HepG2 (cell line): ENCODE measurements at regions not wholly inside any gene's neighbourhood (a gene's known extent, or its start where the extent isn't known, plus 50 kb on each side); places are given as distances from the start of the nearest gene placed in this dataset.
A peak's percentile ranks its signal among the peaks of the same experiment; 100 is the strongest.

Experiments
- ATAC-seq: fragments of 200-7000 bp; cut with Tn5 transposase; 3 replicates; pipeline ENCODE4 v1.9.1; 2020; ENCODE audit warnings: mild to moderate bottlenecking, moderate library complexity
- BruUV-seq: library from RNA; stranded (reverse); fragments of 400-500 nt; replicated peaks from 2 replicates; lab custom pipeline; 2021; lab: Mats Ljungman, UMichigan
- CTCF ChIA-PET: fragments of 300-600 bp; formaldehyde crosslinking; extraction: SDS; loops from one replicate; lab custom pipeline; 2021; ENCODE audit warnings: low total read pairs, inconsistent platforms, low intra/inter-chr PET ratio; lab: Yijun Ruan, JAX
- POLR2A ChIA-PET: fragments of 350-600 bp; sonication (Branson Sonifier 250); formaldehyde crosslinking; loops from one replicate; lab custom pipeline; 2020; ENCODE audit warnings: antibody characterized with exemption, inconsistent platforms; lab: Yijun Ruan, JAX
- DNase-seq: peaks from one replicate; pipeline ENCODE4 v3.0.0-alpha.2; 2015; ENCODE audit warnings: low spot score
- FAIRE-seq: peaks from 3 replicates; lab custom pipeline; 2011; peaks lifted over from hg19 to GRCh38; lab: Jason Lieb, UNC
- H2AFZ ChIP-seq: one replicate; pipeline ENCODE4 v1.6.1; 2011; ENCODE audit warnings: low read length, inconsistent platforms
- H3K27ac ChIP-seq: fragments of 300-600 bp; 3 replicates; pipeline ENCODE4 v1.8.0; 2011; ENCODE audit warnings: mixed run types, mild to moderate bottlenecking, mixed read lengths, low read length, inconsistent platforms; ENCODE audit not compliant: insufficient read depth; ENCODE audit errors: extremely low read length
- H3K27me3 ChIP-seq, 2 experiments: fragments of 200-600 bp in 1 of 2; 2 replicates in 1 of 2; 3 replicates in 1 of 2; pipeline versions ENCODE4 v1.6.0 to v1.8.0; 2011; ENCODE audit warnings: low read length in 2 of 2, mild to moderate bottlenecking in 2 of 2, moderate library complexity in 2 of 2, inconsistent platforms in 1 of 2; ENCODE audit not compliant: insufficient read depth in 2 of 2, control insufficient read depth in 1 of 2
- H3K36me3 ChIP-seq, 2 experiments: fragments of 200-600 bp in 1 of 2; replicated peaks in 1 of 2; 2 replicates in 1 of 2; 3 replicates in 1 of 2; pipeline versions ENCODE4 v1.5.1 to v1.8.0; 2011; ENCODE audit warnings: low read length in 2 of 2, inconsistent platforms in 1 of 2; ENCODE audit not compliant: insufficient read depth in 2 of 2, control insufficient read depth in 1 of 2
- H3K4me1 ChIP-seq: 2 replicates; pipeline ENCODE4 v1.5.1; 2012; ENCODE audit warnings: low read length, inconsistent platforms; ENCODE audit not compliant: insufficient read depth
- H3K4me2 ChIP-seq: 2 replicates; pipeline ENCODE4 v1.6.0; 2011; ENCODE audit warnings: low read depth, low read length, inconsistent platforms
- H3K4me3 ChIP-seq, 3 experiments: fragments of 200-600 bp in 1 of 3; sonication (generic), shearing (Covaris generic) in 1 of 3; replicated peaks in 1 of 3; 2 replicates each; pipeline ENCODE4 v1.5.1; 2011 to 2016; ENCODE audit warnings: low read length in 3 of 3, inconsistent platforms in 2 of 3, low read depth in 2 of 3, mild to moderate bottlenecking in 2 of 3, control low read depth in 1 of 3, mixed read lengths in 1 of 3; ENCODE audit not compliant: insufficient read depth in 1 of 3
- H3K79me2 ChIP-seq: one replicate; pipeline ENCODE4 v1.6.1; 2011; ENCODE audit warnings: low read length, inconsistent platforms; ENCODE audit not compliant: insufficient read depth
- H3K9ac ChIP-seq: 2 replicates; pipeline ENCODE4 v1.6.0; 2011; ENCODE audit warnings: mild to moderate bottlenecking, low read depth, low read length, inconsistent platforms; ENCODE audit not compliant: insufficient read depth
- H3K9me3 ChIP-seq: 2 replicates; pipeline ENCODE4 v1.5.1; 2012; ENCODE audit warnings: mild to moderate bottlenecking, low read length
- H4K20me1 ChIP-seq: 2 replicates; pipeline ENCODE4 v1.6.0; 2011; ENCODE audit warnings: inconsistent platforms, mild to moderate bottlenecking, low read length, moderate library complexity; ENCODE audit not compliant: insufficient read depth
- NR1H2 ChIP-seq: sonication (generic); formaldehyde crosslinking; IDR thresholded peaks from 2 replicates; pipeline ENCODE4 v1.8.1; 2022; ENCODE audit warnings: low read depth, missing genetic modification reagents, borderline replicate concordance
- RNF2 ChIP-seq: fragments of 450-650 bp; conservative IDR thresholded peaks from 2 replicates; pipeline ENCODE4 v1.6.1; 2016; ENCODE audit warnings: low read depth
- SPEN ChIP-seq: sonication (generic); formaldehyde crosslinking; IDR thresholded peaks from 2 replicates; pipeline ENCODE4 v1.5.1; 2020; ENCODE audit warnings: low read depth, mild to moderate bottlenecking, missing genetic modification reagents
- ZBTB38 ChIP-seq: sonication (generic); formaldehyde crosslinking; IDR thresholded peaks from 2 replicates; pipeline ENCODE4 v1.5.1; 2020; ENCODE audit warnings: mild to moderate bottlenecking, missing genetic modification reagents
- ZMYM3 ChIP-seq: sonication (generic); formaldehyde crosslinking; IDR thresholded peaks from 2 replicates; pipeline ENCODE4 v1.5.1; 2020; ENCODE audit warnings: mild to moderate bottlenecking, missing genetic modification reagents
- ZNF230 ChIP-seq: sonication (generic); formaldehyde crosslinking; IDR thresholded peaks from 2 replicates; pipeline ENCODE4 v1.4.0; 2020; ENCODE audit warnings: mild to moderate bottlenecking, missing genetic modification reagents
- WGBS: methylation state at CpG from one replicate; pipeline ENCODE4 v1.1.6; 2017; ENCODE audit warnings: low lambda C conversion rate; 5-methylcytosine and 5-hydroxymethylcytosine counted together
- in situ Hi-C: cut with HindIII; loops from 2 replicates; pipeline ENCODE4 v1.10.0; 2017; ENCODE audit warnings: low pct_unique_long_range_greater_than_20kb; ENCODE audit not compliant: extremely low pct_ligation_motif_present
- intact Hi-C: fragments of 100-400 bp; cut with micrococcal nuclease; formaldehyde crosslinking; loops from one replicate; pipeline ENCODE4 v1.10.0; 2022; ENCODE audit not compliant: unreplicated experiment
- TF ChIP-seq, protein P1 (sequence below): sonication (generic); formaldehyde crosslinking; IDR thresholded peaks from 2 replicates; pipeline ENCODE4 v1.9.0; 2022; ENCODE audit warnings: low read depth, missing genetic modification reagents
- TF ChIP-seq, protein P2 (sequence below): sonication (generic); formaldehyde crosslinking; IDR thresholded peaks from 2 replicates; pipeline ENCODE4 v1.5.1; 2020; ENCODE audit warnings: missing genetic modification reagents, mild to moderate bottlenecking, borderline replicate concordance
- TF ChIP-seq, protein P3 (sequence below), 2 experiments: IDR thresholded peaks; 2 replicates each; pipeline ENCODE4 v1.6.1; 2011 to 2012; ENCODE audit warnings: low read length in 2 of 2, borderline replicate concordance in 1 of 2, low read depth in 1 of 2, mild to moderate bottlenecking in 1 of 2, moderate library complexity in 1 of 2

DNA sequence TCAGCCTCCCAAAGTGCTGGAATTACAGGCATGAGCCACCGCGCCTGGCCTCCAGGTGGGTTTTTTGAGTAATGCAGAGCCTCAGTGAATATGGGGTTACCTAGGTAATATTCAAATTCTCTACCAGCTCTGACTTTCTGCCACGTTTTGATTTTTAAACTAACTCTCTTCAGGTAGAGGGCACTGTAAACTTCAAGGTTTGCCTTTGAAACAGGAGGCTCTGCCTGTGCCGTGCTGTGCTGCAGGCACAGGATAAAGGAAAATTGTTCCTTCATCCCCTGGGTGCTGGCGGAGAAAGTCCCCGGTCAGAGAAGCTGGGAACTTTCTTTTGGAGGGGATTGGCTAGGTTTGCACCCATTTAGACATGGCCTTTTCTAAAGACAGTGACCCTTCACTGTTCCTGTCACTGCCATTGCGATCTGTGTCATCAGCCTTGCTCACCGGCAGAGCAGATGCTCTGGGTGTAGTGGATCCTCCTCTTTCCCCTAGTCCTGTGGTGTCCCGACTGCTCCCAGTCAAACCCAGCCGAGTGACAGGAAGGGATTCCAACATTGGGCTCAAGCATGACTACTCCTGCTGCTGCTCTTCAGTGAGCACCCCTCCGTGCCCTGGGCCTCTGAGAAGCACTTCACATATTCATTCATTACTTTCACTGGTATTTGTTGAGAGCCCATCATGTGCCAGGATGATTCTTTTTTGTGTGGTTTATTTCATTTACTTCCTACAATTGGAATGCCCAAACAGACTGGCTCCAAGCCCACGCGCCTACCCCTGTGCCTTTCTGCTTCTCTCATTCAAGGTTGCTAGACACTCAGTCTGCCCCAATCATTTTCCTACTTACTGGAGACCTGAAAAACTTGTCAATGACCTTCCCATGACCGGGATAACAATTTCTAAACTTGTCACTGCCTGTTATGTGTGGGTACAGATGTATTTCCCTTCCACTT, 103.6 kb downstream of the TMEM30B start:
- in situ Hi-C loops = loop anchor here (25.0 kb wide), 1 partner anchor 140 kb away; no protein-coding TSS in a partner anchor
- no TSS peak for BruUV-seq
- Histone ChIP-seq H3K4me1 (peaks cover 31% of the 10 kb centered on the region), H3K27ac (peak overlapping the region; percentile 59), H2AFZ (peak overlapping the region; percentile 52), H3K9ac (no peak overlapping the region), H4K20me1 (no peaks in the 10 kb centered on the region), H3K4me3 (peak overlapping the region in 2 of 3 experiments; percentile 43 to 59; a peak in 4 of 6 replicates), H3K36me3 (no peaks in the 10 kb centered on the region), H3K4me2 (peak overlapping the region; percentile 86), H3K79me2 (no peaks in the 10 kb centered on the region), H3K9me3 (no peaks in the 10 kb centered on the region), H3K27me3 (no peaks in the 10 kb centered on the region)
- ChIA-PET CTCF (no interaction called here), POLR2A (interaction anchor here (0.7 to 2.3 kb wide), 7 partner anchors 11 to 517 kb away, joined by 3 to 9 read pairs (median 3); partner anchors contain the start of genes SLC38A6 and TRMT5)
- 0 out of 2 replicates have a peak, but pooled peaks have one; percentile 29 for TF ChIP-seq RNF2
- 0 out of 2 replicates have a peak, but pooled peaks have one; percentile 9 for TF ChIP-seq SPEN (CRISPR knock-in tag)
- TF ChIP-seq, protein P1, sequence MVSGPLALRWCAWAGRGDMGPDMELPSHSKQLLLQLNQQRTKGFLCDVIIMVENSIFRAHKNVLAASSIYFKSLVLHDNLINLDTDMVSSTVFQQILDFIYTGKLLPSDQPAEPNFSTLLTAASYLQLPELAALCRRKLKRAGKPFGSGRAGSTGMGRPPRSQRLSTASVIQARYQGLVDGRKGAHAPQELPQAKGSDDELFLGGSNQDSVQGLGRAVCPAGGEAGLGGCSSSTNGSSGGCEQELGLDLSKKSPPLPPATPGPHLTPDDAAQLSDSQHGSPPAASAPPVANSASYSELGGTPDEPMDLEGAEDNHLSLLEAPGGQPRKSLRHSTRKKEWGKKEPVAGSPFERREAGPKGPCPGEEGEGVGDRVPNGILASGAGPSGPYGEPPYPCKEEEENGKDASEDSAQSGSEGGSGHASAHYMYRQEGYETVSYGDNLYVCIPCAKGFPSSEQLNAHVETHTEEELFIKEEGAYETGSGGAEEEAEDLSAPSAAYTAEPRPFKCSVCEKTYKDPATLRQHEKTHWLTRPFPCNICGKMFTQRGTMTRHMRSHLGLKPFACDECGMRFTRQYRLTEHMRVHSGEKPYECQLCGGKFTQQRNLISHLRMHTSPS (CRISPR knock-in tag) = no peak
- TF ChIP-seq ZBTB38 (CRISPR knock-in tag) = 0 out of 2 replicates have a peak, but pooled peaks have one; percentile 7
- TF ChIP-seq, protein P2, sequence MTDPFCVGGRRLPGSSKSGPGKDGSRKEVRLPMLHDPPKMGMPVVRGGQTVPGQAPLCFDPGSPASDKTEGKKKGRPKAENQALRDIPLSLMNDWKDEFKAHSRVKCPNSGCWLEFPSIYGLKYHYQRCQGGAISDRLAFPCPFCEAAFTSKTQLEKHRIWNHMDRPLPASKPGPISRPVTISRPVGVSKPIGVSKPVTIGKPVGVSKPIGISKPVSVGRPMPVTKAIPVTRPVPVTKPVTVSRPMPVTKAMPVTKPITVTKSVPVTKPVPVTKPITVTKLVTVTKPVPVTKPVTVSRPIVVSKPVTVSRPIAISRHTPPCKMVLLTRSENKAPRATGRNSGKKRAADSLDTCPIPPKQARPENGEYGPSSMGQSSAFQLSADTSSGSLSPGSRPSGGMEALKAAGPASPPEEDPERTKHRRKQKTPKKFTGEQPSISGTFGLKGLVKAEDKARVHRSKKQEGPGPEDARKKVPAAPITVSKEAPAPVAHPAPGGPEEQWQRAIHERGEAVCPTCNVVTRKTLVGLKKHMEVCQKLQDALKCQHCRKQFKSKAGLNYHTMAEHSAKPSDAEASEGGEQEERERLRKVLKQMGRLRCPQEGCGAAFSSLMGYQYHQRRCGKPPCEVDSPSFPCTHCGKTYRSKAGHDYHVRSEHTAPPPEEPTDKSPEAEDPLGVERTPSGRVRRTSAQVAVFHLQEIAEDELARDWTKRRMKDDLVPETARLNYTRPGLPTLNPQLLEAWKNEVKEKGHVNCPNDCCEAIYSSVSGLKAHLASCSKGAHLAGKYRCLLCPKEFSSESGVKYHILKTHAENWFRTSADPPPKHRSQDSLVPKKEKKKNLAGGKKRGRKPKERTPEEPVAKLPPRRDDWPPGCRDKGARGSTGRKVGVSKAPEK (CRISPR knock-in tag) = 0 out of 2 replicates have a peak, but pooled peaks have one; percentile 36
- no peak for TF ChIP-seq ZNF230 (CRISPR knock-in tag)
- no peak for TF ChIP-seq NR1H2 (CRISPR knock-in tag)
- peak; percentile 15; the same call in 1 of the 2 replicates for TF ChIP-seq ZMYM3 (CRISPR knock-in tag)
- TF ChIP-seq, protein P3, sequence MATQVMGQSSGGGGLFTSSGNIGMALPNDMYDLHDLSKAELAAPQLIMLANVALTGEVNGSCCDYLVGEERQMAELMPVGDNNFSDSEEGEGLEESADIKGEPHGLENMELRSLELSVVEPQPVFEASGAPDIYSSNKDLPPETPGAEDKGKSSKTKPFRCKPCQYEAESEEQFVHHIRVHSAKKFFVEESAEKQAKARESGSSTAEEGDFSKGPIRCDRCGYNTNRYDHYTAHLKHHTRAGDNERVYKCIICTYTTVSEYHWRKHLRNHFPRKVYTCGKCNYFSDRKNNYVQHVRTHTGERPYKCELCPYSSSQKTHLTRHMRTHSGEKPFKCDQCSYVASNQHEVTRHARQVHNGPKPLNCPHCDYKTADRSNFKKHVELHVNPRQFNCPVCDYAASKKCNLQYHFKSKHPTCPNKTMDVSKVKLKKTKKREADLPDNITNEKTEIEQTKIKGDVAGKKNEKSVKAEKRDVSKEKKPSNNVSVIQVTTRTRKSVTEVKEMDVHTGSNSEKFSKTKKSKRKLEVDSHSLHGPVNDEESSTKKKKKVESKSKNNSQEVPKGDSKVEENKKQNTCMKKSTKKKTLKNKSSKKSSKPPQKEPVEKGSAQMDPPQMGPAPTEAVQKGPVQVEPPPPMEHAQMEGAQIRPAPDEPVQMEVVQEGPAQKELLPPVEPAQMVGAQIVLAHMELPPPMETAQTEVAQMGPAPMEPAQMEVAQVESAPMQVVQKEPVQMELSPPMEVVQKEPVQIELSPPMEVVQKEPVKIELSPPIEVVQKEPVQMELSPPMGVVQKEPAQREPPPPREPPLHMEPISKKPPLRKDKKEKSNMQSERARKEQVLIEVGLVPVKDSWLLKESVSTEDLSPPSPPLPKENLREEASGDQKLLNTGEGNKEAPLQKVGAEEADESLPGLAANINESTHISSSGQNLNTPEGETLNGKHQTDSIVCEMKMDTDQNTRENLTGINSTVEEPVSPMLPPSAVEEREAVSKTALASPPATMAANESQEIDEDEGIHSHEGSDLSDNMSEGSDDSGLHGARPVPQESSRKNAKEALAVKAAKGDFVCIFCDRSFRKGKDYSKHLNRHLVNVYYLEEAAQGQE (IDR thresholded peaks at IDR 0.05; ENCODE audit: borderline replicate concordance in 1 of 2, low read depth in 1 of 2, low read length in 2 of 2) = no peak
- ATAC-seq (peak; percentile 9; the same call in 1 of the 3 replicates), DNase-seq (no peak), FAIRE-seq (no peak)
- intact Hi-C loops = loop anchor here (1.0 kb wide), 1 partner anchor 75 kb away; no protein-coding TSS in a partner anchor
- WGBS = 88% methylated on average over 14 of the region's 14 CpGs
